Endothelial cell of umbilical vein (primary cell): ENCODE measurements at regions not wholly inside any gene's neighbourhood (a gene's known extent, or its start where the extent isn't known, plus 50 kb on each side); places are given as distances from the start of the nearest gene placed in this dataset.

Experiments
- BruUV-seq: library from RNA; stranded (reverse); fragments of 400-500 nt; replicated peaks from 2 replicates; lab custom pipeline; 2021; lab: Mats Ljungman, UMichigan
- CTCF ChIA-PET: fragments of 300-600, 350-600 bp; sonication (Branson Sonifier 250); formaldehyde crosslinking; loops from one replicate; lab custom pipeline; 2021; ENCODE audit warnings: antibody characterized with exemption, inconsistent platforms; lab: Charles Lee
- POLR2A ChIA-PET: fragments of 300-600, 350-600 bp; sonication (Branson Sonifier 250); formaldehyde crosslinking; loops from one replicate; lab custom pipeline; 2021; ENCODE audit warnings: antibody characterized with exemption, inconsistent platforms; lab: Charles Lee
- DNase-seq: peaks from one replicate; pipeline ENCODE4 v3.0.0-alpha.2; 2011; ENCODE audit warnings: low read depth, low spot score
- FAIRE-seq: peaks from 2 replicates; lab custom pipeline; 2011; peaks lifted over from hg19 to GRCh38; lab: Jason Lieb, UNC
- H2AFZ ChIP-seq: 2 replicates; pipeline ENCODE4 v1.6.0; 2012; ENCODE audit warnings: low read depth, low read length, control low read depth, inconsistent platforms
- H3K27ac ChIP-seq: 2 replicates; pipeline ENCODE4 v1.5.1; 2011; ENCODE audit warnings: low read depth, mild to moderate bottlenecking, control low read depth, low read length, moderate library complexity; ENCODE audit not compliant: insufficient read depth
- H3K27me3 ChIP-seq, 2 experiments: 2 replicates each; pipeline versions ENCODE4 v1.6.0 to v1.6.1; 2011; ENCODE audit warnings: low read length in 2 of 2, mixed read lengths in 1 of 2; ENCODE audit not compliant: control insufficient read depth in 2 of 2, insufficient read depth in 2 of 2
- H3K36me3 ChIP-seq, 2 experiments: 2 replicates in 1 of 2; 3 replicates in 1 of 2; pipeline ENCODE4 v1.5.1; 2011; ENCODE audit warnings: low read length in 2 of 2, mild to moderate bottlenecking in 1 of 2, moderate library complexity in 1 of 2; ENCODE audit not compliant: control insufficient read depth in 2 of 2, insufficient read depth in 2 of 2; ENCODE audit errors: extremely low read depth in 1 of 2
- H3K4me1 ChIP-seq: 3 replicates; pipeline ENCODE4 v1.5.1; 2011; ENCODE audit warnings: mild to moderate bottlenecking, low read length; ENCODE audit not compliant: control insufficient read depth, insufficient read depth; ENCODE audit errors: extremely low read depth
- H3K4me2 ChIP-seq: 2 replicates; pipeline ENCODE4 v1.6.1; 2011; ENCODE audit warnings: low read length, control low read depth, mixed read lengths; ENCODE audit not compliant: insufficient read depth
- H3K4me3 ChIP-seq, 3 experiments: fragments of 200-600 bp in 1 of 3; sonication (generic), shearing (Covaris generic) in 1 of 3; replicated peaks in 1 of 3; 2 replicates each; pipeline ENCODE4 v1.5.1; 2011 to 2016; ENCODE audit warnings: control low read depth in 3 of 3, low read length in 3 of 3, mild to moderate bottlenecking in 2 of 3, inconsistent platforms in 1 of 3, low read depth in 1 of 3, moderate library complexity in 1 of 3; ENCODE audit not compliant: insufficient read depth in 1 of 3
- H3K79me2 ChIP-seq: 2 replicates; pipeline ENCODE4 v1.6.0; 2012; ENCODE audit warnings: low read length, inconsistent platforms; ENCODE audit not compliant: control insufficient read depth, insufficient read depth
- H3K9ac ChIP-seq: replicated peaks from 2 replicates; pipeline ENCODE3; 2011; ENCODE audit warnings: low read length, control low read depth; ENCODE audit not compliant: insufficient read depth; ENCODE audit errors: extremely low read depth
- H3K9me1 ChIP-seq: replicated peaks from 3 replicates; pipeline ENCODE4 v1.6.0; 2011; ENCODE audit warnings: mild to moderate bottlenecking, low read length; ENCODE audit not compliant: control insufficient read depth, insufficient read depth; ENCODE audit errors: extremely low read depth
- H3K9me3 ChIP-seq: replicated peaks from 2 replicates; pipeline ENCODE4 v1.5.1; 2012; ENCODE audit warnings: low read length, inconsistent platforms; ENCODE audit not compliant: control insufficient read depth, insufficient read depth
- H4K20me1 ChIP-seq: replicated peaks from 2 replicates; pipeline ENCODE3; 2011; ENCODE audit warnings: mild to moderate bottlenecking, low read length; ENCODE audit not compliant: control insufficient read depth, insufficient read depth; ENCODE audit errors: extremely low read depth
- EZH2 ChIP-seq: IDR thresholded peaks from 2 replicates; pipeline ENCODE4 v1.6.1; 2012; ENCODE audit warnings: borderline replicate concordance, low read depth, mild to moderate bottlenecking, moderate library complexity, low read length, inconsistent platforms; ENCODE audit not compliant: severe bottlenecking
- FOS ChIP-seq: IDR thresholded peaks from 2 replicates; pipeline ENCODE4 v1.6.1; 2011; ENCODE audit warnings: mild to moderate bottlenecking, low read length, moderate library complexity, borderline replicate concordance; ENCODE audit not compliant: insufficient read depth
- GATA2 ChIP-seq: IDR thresholded peaks from 2 replicates; pipeline ENCODE4 v1.7.0; 2011; ENCODE audit warnings: low read depth, mild to moderate bottlenecking, moderate library complexity, mixed read lengths, low read length; ENCODE audit not compliant: insufficient read length, insufficient read depth
- JUN ChIP-seq: IDR thresholded peaks from 2 replicates; pipeline ENCODE4 v1.6.1; 2011; ENCODE audit warnings: borderline replicate concordance, low read depth; ENCODE audit not compliant: insufficient read length, insufficient read depth
- MYC ChIP-seq: IDR thresholded peaks from one replicate; pipeline ENCODE4 v1.6.1; 2011; ENCODE audit warnings: mild to moderate bottlenecking, low read depth, low read length
- POLR2A ChIP-seq: IDR thresholded peaks from 2 replicates; pipeline ENCODE4 v1.6.1; 2012; ENCODE audit warnings: low read depth, mild to moderate bottlenecking, control low read depth, low read length
- POLR2AphosphoS5 ChIP-seq: IDR thresholded peaks from 2 replicates; pipeline ENCODE4 v1.6.1; 2012; ENCODE audit warnings: low read depth, mild to moderate bottlenecking, control low read depth, low read length, moderate library complexity; ENCODE audit not compliant: insufficient read depth
- dilution Hi-C: fragments of 300-500 bp; cut with MboI; formaldehyde crosslinking; loops from one replicate; pipeline ENCODE4 v1.15.0; 2019; ENCODE audit warnings: low sequenced_read_pairs; ENCODE audit not compliant: extremely low pct_ligation_motif_present
- intact Hi-C: fragments of 100-400 bp; cut with micrococcal nuclease; formaldehyde crosslinking; loops from one replicate; pipeline ENCODE4 v1.10.0; 2022
- TF ChIP-seq, protein P1 (sequence below): IDR thresholded peaks from 2 replicates; pipeline ENCODE4 v1.6.1; 2011; ENCODE audit not compliant: insufficient read depth, insufficient read length
- TF ChIP-seq, protein P2 (sequence below), 2 donors: IDR thresholded peaks; 1 replicate in 1 of 2; 2 replicates in 1 of 2; pipeline ENCODE4 v1.5.1; 2011; ENCODE audit warnings: low read length in 2 of 2, mild to moderate bottlenecking in 2 of 2, moderate library complexity in 2 of 2, control low read depth in 1 of 2, inconsistent platforms in 1 of 2, low read depth in 1 of 2; ENCODE audit not compliant: insufficient read depth in 1 of 2; ENCODE audit errors: extremely low read depth in 1 of 2

DNA sequence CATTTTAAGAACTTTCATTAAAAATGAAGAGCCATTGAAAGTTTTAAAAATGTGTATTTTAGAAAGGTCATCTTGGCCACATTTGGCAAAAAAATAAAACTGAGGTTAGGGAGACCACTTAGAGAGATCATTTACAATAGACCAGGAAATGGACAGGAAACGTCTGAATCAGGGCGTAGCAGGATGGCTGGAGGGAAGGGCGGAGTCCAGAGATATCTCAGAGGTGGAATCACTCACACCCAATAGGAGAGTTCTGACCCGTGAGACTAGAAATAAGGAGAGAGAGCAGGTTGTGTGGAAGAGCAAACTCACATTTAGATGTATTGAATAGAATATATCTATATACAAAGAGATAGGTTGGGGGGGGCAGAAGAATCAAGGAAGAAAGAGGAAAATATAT is 373.4 kb downstream of the METTL4 start:
- CTCF ChIA-PET: no interaction called here
- no peak for TF ChIP-seq EZH2
- no peak for TF ChIP-seq FOS
- TF ChIP-seq GATA2: no peak
- no peak for TF ChIP-seq MYC
- TF ChIP-seq POLR2AphosphoS5: no peak
- TF ChIP-seq, protein P1, sequence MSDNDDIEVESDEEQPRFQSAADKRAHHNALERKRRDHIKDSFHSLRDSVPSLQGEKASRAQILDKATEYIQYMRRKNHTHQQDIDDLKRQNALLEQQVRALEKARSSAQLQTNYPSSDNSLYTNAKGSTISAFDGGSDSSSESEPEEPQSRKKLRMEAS: no peak
- TF ChIP-seq POLR2A: no peak
- TF ChIP-seq, protein P2, sequence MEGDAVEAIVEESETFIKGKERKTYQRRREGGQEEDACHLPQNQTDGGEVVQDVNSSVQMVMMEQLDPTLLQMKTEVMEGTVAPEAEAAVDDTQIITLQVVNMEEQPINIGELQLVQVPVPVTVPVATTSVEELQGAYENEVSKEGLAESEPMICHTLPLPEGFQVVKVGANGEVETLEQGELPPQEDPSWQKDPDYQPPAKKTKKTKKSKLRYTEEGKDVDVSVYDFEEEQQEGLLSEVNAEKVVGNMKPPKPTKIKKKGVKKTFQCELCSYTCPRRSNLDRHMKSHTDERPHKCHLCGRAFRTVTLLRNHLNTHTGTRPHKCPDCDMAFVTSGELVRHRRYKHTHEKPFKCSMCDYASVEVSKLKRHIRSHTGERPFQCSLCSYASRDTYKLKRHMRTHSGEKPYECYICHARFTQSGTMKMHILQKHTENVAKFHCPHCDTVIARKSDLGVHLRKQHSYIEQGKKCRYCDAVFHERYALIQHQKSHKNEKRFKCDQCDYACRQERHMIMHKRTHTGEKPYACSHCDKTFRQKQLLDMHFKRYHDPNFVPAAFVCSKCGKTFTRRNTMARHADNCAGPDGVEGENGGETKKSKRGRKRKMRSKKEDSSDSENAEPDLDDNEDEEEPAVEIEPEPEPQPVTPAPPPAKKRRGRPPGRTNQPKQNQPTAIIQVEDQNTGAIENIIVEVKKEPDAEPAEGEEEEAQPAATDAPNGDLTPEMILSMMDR (IDR thresholded peaks at IDR 0.05; ENCODE audit: extremely low read depth in 1 of 2, insufficient read depth in 1 of 2, low read depth in 1 of 2, low read length in 2 of 2): no peak
- no peak for TF ChIP-seq JUN
- dilution Hi-C loops (no loop called here), intact Hi-C loops (no loop called here)
- H3K9me3 ChIP-seq: no peaks in the 10 kb centered on the region
- peaks cover 13% of the 10 kb centered on the region for H3K4me1 ChIP-seq
- no peaks in the 10 kb centered on the region for H3K36me3 ChIP-seq
- H3K79me2 ChIP-seq: no peaks in the 10 kb centered on the region
- H3K9ac ChIP-seq: no peak overlapping the region
- no peaks in the 10 kb centered on the region for H3K9me1 ChIP-seq
- no peaks in the 10 kb centered on the region for H4K20me1 ChIP-seq
- H3K4me3 ChIP-seq: no peak overlapping the region
- BruUV-seq: no TSS peak
- FAIRE-seq (peak; percentile 59), DNase-seq (peak; percentile 17)
- POLR2A ChIA-PET: no interaction called here
- no peak overlapping the region for H3K27ac ChIP-seq
- H3K4me2 ChIP-seq: peak overlapping the region; percentile 55
- no peaks in the 10 kb centered on the region for H3K27me3 ChIP-seq
- H2AFZ ChIP-seq: peak overlapping the region; percentile 52
